Progenitor cell of endocrine pancreas (in vitro differentiated cells): ENCODE measurements at regions not wholly inside any gene's neighbourhood (a gene's known extent, or its start where the extent isn't known, plus 50 kb on each side); places are given as distances from the start of the nearest gene placed in this dataset.

Source experiments
- DNase-seq: peaks from one replicate; pipeline ENCODE4 v3.0.0; 2021; ENCODE audit warnings: low spot score; ENCODE audit not compliant: unreplicated experiment
- H3K27ac Mint-ChIP-seq: 2 replicates; pipeline ENCODE4 v1.8.0; 2021; ENCODE audit warnings: mild to moderate bottlenecking, moderate library complexity, mixed read lengths
- H3K27me3 Mint-ChIP-seq: 2 replicates; pipeline ENCODE4 v1.8.0; 2021; ENCODE audit warnings: mixed read lengths
- H3K36me3 Mint-ChIP-seq: 2 replicates; pipeline ENCODE4 v1.8.0; 2022; ENCODE audit warnings: mixed read lengths; ENCODE audit not compliant: insufficient read depth
- H3K4me1 Mint-ChIP-seq: 2 replicates; pipeline ENCODE4 v1.8.0; 2021; ENCODE audit warnings: low read depth, mixed read lengths
- H3K4me3 Mint-ChIP-seq: 2 replicates; pipeline ENCODE4 v1.8.0; 2021; ENCODE audit warnings: low read depth, mild to moderate bottlenecking, moderate library complexity, mixed read lengths
- H3K9me3 Mint-ChIP-seq: 2 replicates; pipeline ENCODE4 v1.8.0; 2021; ENCODE audit warnings: low read depth, mixed read lengths
- TF ChIP-seq, protein P1 (sequence below): fragments of 200-600 bp; sonication (generic); IDR thresholded peaks from one replicate; pipeline ENCODE4 v1.5.0; 2021; ENCODE audit warnings: antibody characterized with exemption, mild to moderate bottlenecking; ENCODE audit not compliant: unreplicated experiment

DNA sequence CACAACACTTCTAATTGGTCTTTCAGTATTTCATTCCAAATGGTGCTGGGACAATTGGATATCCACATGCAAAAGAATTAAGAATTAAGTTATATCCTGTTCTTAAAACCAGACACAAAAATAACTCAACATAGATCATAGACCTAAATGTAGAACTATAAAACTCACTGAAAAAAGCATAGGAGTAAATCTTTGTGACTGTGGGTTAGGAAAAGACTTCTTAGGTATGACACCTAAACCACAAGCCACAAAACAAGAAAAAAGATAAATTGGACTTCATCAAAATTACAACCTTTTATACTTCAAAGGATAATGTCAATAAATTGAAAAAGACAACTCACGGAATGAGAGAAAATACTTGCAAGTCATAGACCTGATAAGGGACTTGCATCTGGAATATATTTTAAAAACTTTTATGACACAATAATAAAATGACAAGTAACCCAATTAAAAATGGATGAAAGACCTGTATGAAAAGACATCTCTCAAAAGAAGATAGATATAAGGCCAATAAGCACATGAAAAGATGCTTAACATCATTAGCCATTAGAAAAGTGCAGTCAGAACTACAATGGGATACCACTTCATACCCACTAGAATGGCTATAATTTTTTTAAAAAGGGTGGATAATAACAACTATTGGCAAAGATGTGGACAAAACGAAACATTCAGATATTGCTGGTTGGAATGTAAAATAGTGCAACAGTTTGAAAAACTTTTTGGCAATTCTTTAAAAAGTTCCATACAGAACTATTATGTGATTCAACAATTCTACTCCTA lies 72.5 kb upstream of the SLC38A4 start:
- TF ChIP-seq, protein P1, sequence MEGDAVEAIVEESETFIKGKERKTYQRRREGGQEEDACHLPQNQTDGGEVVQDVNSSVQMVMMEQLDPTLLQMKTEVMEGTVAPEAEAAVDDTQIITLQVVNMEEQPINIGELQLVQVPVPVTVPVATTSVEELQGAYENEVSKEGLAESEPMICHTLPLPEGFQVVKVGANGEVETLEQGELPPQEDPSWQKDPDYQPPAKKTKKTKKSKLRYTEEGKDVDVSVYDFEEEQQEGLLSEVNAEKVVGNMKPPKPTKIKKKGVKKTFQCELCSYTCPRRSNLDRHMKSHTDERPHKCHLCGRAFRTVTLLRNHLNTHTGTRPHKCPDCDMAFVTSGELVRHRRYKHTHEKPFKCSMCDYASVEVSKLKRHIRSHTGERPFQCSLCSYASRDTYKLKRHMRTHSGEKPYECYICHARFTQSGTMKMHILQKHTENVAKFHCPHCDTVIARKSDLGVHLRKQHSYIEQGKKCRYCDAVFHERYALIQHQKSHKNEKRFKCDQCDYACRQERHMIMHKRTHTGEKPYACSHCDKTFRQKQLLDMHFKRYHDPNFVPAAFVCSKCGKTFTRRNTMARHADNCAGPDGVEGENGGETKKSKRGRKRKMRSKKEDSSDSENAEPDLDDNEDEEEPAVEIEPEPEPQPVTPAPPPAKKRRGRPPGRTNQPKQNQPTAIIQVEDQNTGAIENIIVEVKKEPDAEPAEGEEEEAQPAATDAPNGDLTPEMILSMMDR = no peak
- Mint-ChIP-seq H3K9me3 (peaks cover 3% of the 10 kb centered on the region), H3K36me3 (no peaks in the 10 kb centered on the region), H3K4me3 (no peak overlapping the region), H3K4me1 (no peaks in the 10 kb centered on the region), H3K27me3 (no peaks in the 10 kb centered on the region), H3K27ac (no peak overlapping the region)
- DNase-seq = no peak

DNA sequence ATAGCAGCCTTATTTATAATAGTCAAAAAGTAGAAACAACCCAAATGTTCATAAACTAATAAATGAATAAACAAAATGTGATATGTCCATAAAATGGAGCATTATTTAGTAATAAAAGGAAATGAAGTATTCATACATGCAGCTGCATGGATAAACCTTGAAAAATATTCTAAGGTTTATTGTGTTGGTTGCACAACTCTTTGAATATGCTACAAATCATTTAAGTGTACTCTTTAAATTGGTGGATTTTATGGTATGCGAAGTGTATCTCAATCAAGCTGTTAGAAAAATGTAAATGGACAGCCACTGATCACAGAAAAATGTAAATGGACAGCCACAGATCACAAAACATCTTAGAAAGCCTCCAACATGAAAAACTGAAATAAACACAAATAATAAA lies 73.2 kb upstream of the SLC38A4 start:
- no peak overlapping the region for H3K27ac Mint-ChIP-seq

DNA sequence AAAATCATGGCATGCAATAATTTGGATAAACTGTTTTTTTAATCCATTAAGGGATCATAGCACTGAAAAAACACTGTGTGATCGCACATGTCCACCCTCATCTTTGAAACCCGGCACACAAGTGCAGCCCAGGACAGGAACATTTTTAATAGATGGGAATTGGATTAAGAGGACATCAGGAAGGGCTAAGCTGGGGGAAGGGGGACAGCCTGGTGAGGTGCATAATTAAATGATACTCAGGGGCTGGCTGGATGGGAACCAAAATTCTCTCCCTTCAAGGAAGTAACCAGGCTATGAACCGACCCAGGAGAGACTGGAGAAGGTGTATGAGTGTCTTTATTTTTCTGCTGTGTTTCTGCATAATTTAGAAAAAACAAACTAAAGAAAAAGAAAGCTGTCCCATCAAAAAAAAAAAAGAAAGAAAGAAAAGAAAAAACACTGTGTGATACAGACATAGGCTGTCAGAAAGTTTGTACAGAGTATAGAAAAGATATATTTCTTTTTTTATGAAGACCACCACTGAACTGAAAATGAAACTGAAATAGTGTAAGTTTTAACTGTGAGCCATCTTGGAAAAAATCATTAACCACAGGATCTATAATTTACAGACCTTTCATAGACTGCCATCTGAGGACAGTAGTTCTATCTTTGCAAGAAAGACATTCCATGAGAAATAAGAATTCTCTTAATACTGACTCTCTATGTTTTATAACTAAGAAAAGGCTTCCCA lies 75.1 kb upstream of the SLC38A4 start:
- Mint-ChIP-seq H3K9me3 (peaks cover 3% of the 10 kb centered on the region), H3K27me3 (no peaks in the 10 kb centered on the region), H3K36me3 (no peaks in the 10 kb centered on the region), H3K27ac (no peak overlapping the region), H3K4me3 (no peak overlapping the region), H3K4me1 (no peaks in the 10 kb centered on the region)
- TF ChIP-seq, protein P1 = no peak
- no peak for DNase-seq

More for the DNA sequence above, 73.2 kb upstream of the SLC38A4 start:
- Mint-ChIP-seq H3K36me3 (no peaks in the 10 kb centered on the region), H3K27me3 (no peaks in the 10 kb centered on the region), H3K9me3 (peaks cover 3% of the 10 kb centered on the region), H3K4me3 (no peak overlapping the region), H3K4me1 (no peaks in the 10 kb centered on the region)
- TF ChIP-seq, protein P1 = no peak
- no peak for DNase-seq

DNA sequence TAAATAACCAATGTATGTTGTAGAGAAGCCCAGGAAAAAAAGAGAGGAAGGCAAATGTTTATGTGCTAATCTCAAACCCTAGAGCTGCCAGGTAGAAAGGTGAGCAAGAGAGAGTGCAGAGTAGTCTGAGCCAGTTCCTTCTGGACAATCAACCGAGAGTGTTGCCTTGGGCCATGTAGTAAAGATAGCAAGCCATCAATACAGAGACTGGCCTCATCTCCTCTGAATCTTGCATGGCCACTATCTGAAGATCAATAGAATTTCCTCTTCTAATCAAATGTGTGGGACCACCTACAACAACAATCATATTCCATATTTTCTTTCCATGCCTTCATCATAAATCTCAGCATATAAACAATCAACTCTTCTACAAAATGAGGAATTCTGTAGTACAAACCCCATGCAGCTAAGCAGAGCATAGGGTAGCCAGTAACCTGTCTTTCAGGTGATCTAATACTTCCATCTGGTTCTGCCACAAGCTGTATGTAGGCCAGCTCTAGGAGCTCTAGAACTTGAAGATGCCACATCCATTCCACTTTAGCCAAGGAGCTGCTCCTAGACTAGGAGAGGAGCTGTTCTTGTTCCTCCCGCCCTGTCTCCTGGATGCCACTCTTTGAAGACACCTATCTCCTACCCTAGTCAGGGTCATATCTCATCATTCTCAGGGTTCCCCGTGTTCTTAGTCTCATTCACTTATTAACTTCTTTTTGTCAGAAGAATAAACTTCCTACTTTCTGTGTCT lies 75.8 kb upstream of the SLC38A4 start:
- no peak overlapping the region for H3K4me3 Mint-ChIP-seq
- TF ChIP-seq, protein P1 = no peak
- H3K27me3 Mint-ChIP-seq = no peaks in the 10 kb centered on the region
- no peaks in the 10 kb centered on the region for H3K36me3 Mint-ChIP-seq
- H3K9me3 Mint-ChIP-seq = peaks cover 3% of the 10 kb centered on the region
- H3K27ac Mint-ChIP-seq = no peak overlapping the region
- DNase-seq = no peak
- no peaks in the 10 kb centered on the region for H3K4me1 Mint-ChIP-seq

DNA sequence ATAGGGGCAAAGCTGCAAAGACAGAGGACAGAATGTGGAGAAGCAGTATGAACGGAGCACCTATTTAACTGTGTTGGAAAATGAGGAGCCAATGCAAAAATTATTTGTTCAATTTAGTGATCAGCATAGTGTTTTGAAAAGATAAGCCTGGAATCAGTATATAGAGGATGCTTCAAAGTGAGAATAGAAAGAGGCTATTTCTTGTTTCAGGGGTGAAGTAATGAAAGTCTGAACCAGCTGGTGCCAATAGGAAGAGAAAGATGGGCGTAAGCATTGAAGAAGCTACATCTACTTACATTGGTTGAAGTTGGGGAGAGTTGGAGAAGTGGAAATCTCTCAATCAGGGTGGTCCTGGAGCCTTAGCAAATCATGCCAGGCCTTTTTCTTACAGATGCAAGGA lies 77.3 kb upstream of the SLC38A4 start:
- Mint-ChIP-seq H3K4me3 (no peak overlapping the region), H3K9me3 (no peaks in the 10 kb centered on the region), H3K36me3 (no peaks in the 10 kb centered on the region), H3K4me1 (no peaks in the 10 kb centered on the region), H3K27ac (no peak overlapping the region), H3K27me3 (no peaks in the 10 kb centered on the region)
- no peak for DNase-seq
- TF ChIP-seq, protein P1 = no peak
